A172 (cell line): ENCODE measurements at regions not wholly inside any gene's neighbourhood (a gene's known extent, or its start where the extent isn't known, plus 50 kb on each side); places are given as distances from the start of the nearest gene placed in this dataset.
"Not testable (repeated sequence)": the region's sequence is repeated elsewhere in the genome, so short reads cannot be mapped to it uniquely, and the experiment has no call there.

Experiments used
- DNase-seq: peaks from one replicate; pipeline ENCODE4 v3.0.0-alpha.2; 2015; ENCODE audit warnings: low spot score

DNA sequence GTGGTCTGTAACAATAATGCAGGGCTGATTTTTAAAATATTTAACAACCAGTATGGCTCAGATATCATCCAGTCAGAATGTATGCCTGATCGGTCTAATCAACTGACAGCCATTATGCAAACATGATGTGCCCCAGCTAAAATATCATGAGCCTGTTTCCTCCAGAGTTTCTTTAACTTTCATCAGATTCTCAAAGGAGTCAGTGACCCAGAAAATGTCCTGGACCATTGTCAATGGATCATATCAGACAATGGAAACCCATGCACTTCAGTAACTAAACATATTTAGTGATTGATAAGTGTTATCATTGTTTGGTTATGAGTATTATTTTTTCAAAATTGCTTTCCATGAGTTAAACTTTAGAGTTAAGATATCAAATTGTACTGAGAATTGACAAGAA, 173.5 kb downstream of the LMBRD1 start:
- DNase-seq: no peak

DNA sequence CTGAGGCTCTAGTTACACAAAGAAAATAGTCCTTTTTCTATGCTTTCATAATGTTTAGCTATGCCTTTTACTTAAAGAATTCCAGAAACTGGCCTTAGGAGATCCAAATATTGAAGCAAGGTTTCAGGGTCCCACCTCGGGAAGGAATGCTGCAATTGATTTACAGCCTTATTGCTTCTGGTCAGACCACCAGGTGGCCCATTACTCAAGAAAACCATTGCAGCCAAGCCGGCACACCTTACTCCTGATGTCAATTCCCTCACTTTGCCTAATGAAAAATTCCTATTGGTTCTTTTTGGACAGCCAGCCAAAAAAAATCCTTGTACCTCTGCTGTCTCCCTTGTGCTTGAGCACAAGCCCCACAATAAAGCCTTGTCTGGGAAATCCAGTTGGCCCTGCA, 173.9 kb downstream of the LMBRD1 start:
- no peak for DNase-seq

DNA sequence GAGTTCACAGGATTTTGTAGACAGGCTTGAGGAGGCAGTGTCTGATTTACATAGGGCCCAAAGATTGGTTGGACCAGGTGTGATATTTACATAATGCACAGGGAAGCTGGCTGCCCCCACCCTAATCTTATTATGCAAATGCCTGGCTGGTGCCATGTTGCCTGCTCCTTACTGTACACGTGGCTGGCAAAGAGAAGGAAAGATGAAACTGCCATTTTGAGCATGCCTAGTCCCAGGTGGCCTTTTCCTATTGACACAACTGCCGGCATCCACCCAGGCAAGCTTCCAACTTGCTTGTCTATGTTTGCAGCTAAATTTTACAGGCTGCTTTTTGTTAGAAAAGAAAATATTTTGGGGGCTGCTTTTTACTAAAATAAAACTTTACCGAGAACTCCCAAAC, 174.6 kb downstream of the LMBRD1 start:
- peak; percentile 16 for DNase-seq

DNA sequence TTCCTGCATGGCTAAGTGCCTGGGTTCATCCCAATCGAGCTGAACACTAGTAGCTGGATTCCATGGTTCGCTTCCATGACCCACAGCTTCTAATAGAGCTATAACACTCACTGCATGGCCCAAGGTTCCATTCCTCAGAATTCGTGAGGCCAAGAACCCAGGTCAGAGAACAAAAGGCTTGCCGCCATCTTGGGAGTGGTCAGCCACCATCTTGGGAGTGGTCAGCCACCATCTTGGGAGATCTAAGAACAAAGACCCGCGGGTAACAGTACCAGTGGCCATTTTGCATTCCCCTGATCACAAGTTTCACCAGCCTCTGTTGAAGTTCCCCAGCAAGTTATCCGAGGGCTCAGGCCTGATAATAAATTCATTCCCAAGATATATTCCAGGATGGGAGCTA, 179.6 kb downstream of the LMBRD1 start:
- DNase-seq: no peak

DNA sequence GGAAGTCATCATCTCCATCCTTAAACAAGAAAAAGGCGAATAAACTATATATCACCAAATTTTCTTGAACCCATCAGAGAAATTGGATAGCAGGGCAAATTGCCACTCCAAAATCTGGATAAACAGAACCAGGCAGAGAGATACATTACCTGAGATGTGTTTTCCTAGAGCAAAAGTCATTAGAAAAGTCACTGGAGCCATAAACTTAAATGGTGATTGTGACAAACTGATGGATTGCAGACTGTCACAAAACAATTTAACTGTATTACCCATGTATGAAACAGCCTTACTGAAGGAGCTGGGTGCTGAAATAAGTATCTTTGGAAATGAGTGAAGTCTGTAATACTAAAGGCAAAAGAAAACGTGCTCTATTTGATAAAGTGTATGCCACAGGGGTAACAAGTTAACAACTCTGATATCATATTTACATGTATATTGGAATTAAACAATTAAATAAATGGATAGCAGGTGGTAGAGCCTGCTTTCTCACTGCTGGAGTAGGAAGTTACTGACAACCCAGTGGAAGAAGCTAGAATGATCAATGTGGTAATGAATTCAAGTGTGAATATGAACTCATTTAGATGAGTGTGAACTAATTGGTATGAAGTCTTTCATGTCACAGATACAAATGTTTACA, 186.9 kb downstream of the LMBRD1 start:
- no peak for DNase-seq

DNA sequence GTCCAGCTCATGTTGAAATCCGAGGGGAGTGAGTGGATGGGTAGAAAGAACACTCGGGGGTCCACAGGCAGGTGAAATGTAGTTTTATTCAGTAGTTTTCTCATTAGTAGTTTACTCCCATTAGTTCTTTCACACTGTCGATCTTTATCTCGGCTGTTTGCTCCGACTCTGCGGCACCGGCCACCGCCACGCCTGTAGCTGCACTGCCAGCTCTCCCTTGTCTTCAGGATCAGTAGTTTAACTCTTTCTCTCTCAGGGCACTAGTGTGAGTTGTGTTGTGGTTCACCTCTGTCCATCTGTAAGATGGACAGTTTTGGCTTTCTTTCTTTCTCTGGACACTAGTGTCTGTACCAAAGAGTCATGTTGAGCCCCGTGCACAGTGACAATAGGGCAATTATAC, 195.7 kb downstream of the LMBRD1 start:
- DNase-seq: no peak

DNA sequence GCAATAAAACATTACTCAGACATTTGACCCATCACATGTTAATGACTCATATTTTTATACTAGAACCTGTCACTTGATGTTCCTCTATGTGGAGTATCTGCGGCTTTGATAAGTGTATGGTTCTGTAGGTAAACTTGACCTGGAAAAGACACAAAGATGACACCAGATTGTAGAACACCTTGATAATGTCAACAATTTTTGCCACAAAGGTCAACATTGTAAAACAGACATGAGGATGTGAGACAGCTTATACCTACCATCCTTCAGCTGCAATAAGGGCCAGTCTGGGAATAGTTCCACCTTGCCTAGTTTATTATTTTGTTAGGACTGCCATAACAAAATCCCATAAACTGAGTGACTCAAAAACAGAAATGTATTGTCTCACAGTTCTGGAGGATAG, 202.4 kb downstream of the LMBRD1 start:
- DNase-seq: peak; percentile 3

DNA sequence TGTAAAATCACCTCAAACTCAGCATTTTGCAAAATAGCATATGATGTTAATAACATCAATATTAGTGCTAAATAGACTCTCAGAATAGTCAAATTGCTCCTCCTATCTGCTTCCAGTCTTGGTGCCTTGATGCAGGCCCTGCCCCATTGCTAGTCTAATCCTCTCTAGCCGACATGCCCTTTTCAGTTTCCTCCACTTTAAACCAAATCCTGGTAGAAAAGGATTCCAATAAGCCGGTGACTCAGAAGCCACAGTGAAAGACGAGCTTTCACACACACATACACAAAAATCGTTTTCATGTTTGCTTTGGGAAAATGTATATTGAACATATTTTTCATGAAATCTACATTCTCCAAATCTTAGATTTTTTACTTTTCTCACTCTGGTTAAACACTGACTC, 203.1 kb downstream of the LMBRD1 start:
- DNase-seq: peak; percentile 28

DNA sequence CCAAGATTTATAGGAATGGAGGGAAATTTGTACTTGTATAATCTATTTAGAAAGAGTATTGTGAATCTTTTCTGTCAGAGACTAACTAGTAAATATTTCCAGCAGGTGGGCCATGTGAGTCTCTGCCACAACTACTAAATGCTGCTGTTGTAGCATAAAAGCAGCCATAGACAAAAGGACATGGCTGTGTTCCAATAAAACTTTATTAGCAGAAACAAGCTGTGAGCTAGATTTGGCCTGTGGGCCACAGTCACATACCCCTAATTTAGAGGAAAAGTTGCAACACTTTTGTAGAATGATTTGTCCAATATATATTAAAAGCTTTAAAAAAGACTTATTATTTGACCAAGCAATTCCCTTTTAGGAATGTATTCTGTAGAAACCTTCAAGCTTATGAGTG, 207.2 kb downstream of the LMBRD1 start:
- no peak for DNase-seq

DNA sequence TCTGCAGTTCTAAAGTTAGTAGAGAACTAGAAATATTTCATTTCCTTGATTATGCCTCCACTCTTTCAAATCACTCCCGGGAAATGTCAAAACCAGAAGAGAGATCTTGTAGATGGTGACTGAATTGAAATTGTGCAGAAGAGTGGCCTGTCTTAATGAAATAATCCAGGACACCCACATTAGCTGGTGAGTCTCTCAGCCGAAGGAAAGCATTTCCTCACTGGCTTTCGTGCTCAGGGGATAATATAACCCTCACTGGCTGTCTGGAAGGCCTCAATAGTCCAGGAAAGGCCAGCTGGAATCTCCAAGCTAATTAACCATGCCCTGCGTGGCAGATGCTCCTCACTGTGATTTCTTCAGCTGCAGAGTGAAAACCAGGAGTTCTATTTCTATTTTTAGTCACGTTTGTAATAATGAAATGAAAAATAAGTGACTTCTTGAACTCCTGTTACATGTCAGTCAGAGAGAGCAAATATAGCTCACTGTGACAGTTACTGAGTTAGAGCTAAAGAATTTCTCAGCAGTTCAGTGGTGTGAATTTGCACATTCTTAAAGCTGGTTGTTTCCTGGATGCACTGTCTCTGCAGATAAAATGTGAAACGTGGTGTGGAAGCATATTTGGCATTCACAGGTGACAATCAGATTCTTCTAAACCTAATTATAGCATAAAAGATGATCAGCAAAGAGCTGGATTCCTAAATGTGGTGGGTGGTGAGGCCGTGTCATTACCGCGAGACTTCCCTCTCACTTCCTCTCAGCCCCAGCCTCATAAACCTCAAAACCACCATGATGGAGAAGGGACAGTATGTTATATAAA, 211.7 kb downstream of the LMBRD1 start:
- peak; percentile 32 for DNase-seq

DNA sequence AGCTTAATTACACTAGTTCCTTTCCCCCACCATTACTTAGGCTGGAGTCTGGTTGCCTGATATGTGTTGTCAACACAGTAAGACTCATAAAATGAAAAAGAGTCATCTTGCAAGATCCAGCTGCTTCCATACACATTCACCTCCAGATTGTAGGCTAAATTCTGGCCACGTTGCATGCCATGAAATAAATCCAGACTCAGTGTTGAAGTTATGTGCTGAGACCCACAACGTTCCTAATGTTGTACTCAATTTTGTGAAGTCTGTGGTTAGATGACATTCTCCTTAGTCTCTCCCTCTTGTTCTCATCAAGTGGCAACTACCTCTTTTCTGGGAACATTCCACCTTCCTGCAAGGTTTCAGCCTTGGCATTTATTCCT, 212.3 kb downstream of the LMBRD1 start:
- no peak for DNase-seq

DNA sequence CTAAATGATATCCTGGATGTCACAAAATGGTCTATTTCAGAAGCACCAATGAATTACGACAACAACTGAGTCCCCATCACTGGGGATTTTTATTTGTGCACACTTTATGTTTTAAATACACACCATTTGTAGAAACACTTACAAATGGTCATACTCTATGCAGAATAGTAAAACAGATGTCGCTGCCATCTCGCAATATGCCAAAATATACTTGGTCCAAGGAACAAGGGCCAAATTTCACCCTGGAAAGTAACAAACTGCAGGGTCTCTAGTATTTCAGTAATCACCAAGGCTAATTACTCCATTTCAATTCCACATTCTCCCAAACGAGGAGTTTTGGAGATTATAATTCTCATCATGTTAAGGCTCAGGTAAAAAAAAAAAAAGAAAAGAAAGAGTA, 215.2 kb downstream of the LMBRD1 start:
- no peak for DNase-seq

DNA sequence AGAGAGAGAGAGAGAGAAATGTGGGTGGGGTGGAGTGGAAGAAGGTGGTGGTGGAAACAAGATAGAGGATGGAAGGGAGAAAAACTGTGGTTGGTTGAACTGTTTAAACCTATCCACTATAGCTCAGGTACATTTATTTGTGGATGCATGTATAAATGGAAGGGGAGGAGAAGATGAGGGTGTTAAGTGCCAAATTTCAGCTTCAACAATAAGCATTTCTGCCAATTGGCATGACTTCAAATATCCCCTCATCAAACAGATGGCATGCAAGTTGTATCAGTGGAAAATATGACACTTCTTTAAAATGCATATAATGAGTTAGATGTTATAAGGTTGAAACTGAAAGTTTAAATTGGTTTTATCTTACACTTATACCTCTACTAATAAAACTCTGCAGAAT, 216.1 kb downstream of the LMBRD1 start:
- no peak for DNase-seq

DNA sequence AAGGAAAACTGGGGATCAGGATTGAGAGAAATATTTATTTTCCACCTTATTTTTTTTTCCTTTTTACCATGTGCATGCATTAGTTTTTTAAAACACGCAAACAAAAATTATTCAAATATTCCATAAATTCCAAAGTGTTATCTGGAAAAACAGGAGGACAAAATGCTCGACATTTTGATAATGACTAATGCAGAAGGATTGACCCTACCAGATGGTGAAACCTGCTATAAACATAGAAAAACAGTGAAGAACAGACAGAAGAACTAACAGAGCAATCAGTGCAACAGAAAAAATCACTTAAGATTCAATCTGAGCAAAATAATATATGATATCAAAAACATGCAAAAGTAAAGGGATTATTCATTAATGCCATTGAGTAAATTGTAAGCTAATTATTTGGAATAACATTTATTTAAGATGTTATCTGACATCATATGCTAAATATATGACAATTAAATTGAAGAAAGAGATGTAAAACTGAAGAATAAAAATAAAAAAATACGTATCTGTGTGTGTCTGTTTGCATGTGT, 218.4 kb downstream of the LMBRD1 start:
- DNase-seq: no peak

DNA sequence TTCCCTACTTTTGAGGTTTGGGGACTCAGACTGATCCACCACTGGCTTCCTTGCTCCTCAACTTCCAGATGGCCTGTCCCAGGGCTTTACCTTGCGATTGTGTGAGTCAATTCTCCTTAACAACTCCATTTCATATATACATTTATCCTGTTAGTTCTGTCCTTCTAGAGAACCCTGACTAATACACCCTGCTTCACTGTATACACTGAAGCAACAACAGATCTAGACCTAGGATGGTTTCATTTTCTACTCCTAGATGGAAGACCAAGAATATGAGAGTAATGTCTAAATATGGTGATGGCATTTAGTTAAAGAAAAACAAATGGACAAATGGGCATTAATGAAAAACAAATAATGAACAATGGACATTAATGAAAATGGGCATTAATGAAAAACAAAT, 225.6 kb downstream of the LMBRD1 start:
- DNase-seq: no peak

DNA sequence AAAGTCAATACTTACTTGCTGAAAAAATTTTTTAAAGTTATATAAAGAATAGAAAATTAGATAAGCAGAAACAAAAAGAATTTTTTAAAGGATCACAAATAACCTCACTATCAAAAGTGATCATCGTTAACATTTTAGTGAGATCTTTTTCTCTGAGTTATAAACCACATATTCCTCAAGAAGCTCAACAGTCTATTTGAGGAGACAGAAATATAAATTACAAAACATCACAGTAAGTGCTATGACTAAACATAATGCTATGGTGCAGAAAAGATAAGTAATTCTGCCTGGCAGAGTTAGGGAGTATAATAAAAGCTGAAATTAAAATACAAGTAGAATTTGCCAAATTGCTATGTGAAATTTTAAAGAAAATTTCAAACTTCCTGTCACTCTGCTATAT, 226.7 kb downstream of the LMBRD1 start:
- peak; percentile 28 for DNase-seq

DNA sequence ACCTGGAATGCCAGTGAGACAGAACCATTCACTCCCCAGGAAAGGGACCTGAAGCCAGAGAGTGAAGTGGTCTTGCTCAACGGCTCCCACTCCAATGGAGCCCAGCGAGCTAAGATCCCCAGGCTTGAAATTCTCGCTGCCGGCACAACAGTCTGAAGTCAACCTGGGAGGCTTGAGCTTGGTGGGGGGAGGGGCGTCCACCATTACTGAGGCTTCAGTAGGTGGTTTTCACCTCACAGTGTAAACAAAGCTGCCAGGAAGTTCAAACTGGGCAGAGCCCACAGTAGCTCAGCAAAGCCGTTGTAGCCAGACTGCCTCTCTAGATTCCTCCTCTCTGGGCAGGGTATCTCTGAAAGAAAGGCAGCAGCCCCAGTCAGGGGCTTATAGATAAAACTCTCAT, 236.2 kb downstream of the LMBRD1 start:
- not testable (repeated sequence) for DNase-seq

DNA sequence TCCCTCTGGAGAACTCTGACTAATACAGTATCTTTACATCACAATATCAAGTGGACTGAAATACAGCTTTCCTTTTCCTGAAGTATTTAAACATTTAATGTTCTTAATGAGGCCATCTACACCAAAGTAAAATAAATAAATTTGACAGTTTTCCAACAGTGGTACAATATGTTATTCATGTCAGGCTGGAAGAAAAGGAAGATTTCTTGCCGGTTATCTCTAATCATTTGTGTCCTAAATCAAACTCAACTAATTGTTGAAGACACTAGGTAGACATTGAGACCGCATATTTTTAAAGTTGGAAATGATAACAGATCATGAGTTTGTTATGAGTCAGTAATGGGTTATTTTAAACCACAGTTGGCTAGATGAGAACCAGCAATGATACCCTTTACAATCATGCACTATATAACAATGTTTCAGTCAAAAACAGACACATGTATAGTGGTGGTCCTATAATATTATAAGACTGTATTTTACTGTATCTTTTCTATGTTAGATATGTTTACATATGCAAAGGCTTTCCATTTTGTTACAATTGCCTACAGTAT, 241.6 kb downstream of the LMBRD1 start:
- DNase-seq: peak; percentile 30

DNA sequence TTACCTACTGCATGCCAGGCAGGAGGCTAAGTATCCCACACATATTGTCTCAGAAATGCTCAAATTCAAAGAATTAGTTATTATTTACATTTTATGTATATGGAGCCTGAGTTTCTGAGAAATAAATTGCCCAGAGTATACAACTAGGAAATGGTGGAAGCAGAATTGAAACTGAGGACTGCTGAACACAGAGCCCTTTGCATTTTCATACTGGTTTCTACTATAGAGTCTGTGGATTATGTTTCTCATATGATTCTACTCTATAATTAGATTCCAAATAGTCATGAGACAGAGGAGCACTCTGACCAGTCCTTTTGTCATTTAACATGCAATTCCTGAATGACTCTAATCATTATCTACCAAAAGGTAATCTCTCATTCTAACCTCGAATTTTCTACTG, 254.3 kb downstream of the LMBRD1 start:
- DNase-seq: no peak

DNA sequence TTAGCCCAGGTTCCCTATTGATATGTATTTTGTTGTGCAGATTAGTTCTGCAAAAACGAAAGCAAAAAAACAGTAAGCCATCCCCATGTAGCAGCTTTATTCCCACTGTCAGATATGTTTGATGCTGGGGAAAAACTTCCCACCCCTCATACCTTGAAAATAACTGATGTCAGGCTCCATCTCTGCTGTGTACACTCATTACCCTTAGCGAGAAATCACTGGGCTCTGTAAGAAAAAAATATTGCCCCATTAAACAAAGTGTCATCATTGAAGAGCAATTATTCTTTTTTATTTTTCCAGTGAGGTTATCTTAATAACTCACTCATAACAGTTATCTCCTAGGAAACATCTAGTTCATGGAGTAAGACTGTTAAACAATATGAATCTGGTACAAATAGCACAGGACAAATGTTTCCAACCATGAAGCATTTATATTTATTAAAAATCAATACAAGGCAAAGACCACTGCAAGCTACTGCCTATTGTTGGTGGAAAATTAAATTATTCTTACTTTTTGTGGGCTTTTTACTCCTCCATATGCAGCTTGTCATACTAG, 268.8 kb downstream of the LMBRD1 start:
- DNase-seq: no peak

DNA sequence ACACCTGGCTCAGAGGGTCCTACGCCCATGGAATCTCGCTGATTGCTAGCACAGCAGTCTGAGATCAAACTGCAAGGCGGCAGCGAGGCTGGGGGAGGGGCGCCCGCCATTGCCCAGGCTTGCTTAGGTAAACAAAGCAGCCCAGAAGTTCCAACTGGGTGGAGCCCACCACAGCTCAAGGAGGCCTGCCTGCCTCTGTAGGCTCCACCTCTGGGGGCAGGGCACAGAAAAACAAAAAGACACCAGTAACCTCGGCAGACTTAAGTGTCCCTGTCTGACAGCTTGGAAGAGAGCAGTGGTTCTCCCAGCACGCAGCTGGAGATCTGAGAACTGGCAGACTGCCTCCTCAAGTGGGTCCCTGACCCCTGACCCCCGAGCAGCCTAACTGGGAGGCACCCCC, 281.3 kb downstream of the LMBRD1 start:
- DNase-seq: not testable (repeated sequence)

DNA sequence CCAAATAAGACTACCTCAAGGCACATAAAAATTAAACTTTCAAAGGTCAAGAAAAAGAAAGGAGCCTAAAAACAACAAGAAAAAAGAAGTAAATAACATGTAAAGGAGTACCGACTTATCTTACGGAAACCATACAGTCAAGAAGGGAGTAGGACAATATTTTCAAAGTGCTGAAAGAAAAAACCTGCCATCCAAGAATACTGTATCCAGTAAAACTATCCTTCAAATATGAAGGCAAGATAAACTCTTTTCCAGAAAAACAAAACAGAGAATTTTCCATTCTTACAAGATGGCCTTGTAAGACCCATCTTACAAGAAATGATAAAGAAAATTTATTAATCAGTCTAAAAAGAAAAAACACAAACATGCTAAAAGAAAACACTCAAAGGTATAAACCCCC, 302.2 kb downstream of the LMBRD1 start:
- DNase-seq: no peak

DNA sequence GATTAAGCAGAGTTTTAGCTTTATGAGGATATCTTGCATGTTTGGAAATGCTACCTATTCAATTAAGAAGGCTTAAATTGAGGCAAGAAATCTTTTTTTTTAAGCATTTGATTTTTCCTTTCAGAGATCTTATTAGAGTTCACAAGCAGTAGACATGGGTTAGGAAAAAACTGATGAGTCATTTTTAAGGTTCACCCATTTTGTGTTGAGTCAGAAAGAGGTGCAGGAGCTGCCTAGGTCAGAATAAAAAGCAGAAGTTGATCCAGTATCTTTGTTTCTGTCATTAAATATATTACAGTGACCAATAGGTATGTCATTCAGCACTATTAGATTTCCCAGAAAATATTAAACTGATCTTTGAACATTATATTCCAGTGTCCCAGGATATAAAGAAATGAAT, 306.8 kb downstream of the LMBRD1 start:
- no peak for DNase-seq
